ENCODE measurements at regions not wholly inside any gene's neighbourhood (a gene's known extent, or its start where the extent isn't known, plus 50 kb on each side); places are given as distances from the start of the nearest gene placed in this dataset.

DNA sequence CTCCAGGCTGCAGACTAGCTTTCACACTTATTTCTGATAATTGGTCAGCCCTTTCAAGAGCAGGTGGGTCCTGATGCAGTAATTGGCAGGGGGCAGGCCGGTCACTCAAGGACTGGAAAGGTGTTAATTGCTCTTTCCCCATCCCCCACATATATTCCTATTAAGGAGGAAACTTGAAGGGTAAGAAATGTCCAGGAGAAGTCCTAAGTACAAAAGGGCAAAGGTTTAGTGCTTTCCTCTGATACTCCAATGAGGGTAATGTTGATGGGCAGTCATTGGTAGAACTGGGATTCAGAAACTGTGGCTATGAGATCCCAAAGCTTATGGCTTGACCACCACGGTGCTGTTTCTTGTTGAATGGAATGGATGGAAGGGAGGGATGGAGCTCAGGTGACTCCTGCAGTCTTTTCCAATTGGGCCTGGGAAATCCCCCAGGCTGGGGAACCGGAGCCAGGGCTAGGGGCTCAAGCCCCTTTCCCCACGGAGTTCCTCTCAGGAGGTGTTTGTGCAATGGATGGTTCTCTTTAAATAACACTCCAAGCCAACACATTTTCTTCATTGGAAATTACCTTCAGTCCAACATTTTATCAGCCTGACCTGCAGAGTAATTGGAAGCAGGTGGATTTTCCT lies 103.2 kb upstream of the ALDH1B1 start:
- DNase-seq (ENCODE audit: low spot score), result no peak
- intact Hi-C loops (cut with DNase I), result no loop called here

DNA sequence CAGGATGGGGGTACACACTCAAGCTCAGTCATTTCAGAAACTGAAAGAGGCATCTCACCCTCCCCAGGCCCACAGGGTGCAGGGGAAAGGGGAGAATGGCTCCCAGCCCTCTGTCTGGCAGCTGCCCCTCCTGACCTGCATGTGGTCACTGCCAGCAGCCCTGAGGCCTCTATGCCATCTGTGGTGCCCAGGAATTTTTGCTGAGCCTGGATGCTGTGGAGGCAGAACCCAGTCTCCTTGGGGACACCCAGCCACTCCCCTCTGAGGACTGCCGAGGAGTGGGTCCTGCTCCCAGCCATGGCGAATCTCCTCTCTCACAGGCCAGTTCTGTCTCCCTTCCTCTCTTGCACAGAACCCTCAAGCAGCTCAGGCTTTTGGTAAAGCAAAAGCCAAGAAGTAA lies 104.0 kb upstream of the ALDH1B1 start:
- intact Hi-C loops (cut with DNase I), result no loop called here
- DNase-seq (ENCODE audit: low spot score), result no peak

DNA sequence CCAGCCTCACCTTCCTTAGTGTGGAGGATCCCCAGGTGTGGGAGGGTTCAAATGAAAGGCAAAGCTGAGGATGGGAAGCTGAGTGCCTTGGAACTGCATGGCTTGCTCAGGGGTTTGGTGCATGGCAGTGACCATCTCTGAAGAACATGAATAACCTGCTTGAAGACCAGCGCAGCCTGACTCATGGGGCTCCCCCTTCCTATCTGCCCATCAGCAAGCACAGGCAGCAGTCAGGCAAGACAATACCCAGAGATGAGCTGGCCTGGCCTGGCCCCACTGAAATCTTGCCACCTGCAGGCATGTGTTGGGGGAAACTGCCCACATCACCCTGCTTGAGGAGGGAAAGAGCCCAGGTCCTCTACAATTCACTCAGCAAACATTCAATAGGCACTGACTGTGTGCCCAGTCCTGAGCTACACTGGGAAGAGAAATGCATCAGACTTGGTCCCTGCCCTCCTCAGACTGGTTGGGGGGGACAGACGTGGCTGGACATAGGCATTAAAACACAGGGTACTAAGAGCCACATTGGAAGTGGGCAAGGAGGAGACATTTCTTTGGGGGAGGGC lies 105.0 kb upstream of the ALDH1B1 start:
- intact Hi-C loops (cut with DNase I), result no loop called here
- DNase-seq (ENCODE audit: low spot score), result no peak

DNA sequence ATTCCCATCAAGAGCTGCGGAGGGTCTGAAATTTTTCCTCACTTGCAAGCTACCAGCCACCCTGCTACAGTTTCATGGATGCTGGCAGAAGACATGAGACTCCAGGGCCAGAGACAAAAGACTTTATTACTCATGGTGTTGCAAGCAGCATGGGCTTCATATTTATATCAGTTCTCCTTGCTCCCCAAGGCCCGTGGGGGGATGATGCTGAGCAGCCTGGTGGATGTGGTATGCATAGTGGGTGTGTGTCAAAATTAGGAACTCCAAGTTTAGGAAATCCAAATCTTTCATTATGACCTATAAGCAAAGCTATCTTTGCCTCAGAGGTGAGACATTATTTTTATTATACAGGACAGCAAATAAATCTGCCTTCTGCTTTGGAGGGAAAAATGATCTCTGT lies 105.7 kb upstream of the ALDH1B1 start:
- DNase-seq (ENCODE audit: low spot score), result no peak
- intact Hi-C loops (cut with DNase I), result no loop called here

DNA sequence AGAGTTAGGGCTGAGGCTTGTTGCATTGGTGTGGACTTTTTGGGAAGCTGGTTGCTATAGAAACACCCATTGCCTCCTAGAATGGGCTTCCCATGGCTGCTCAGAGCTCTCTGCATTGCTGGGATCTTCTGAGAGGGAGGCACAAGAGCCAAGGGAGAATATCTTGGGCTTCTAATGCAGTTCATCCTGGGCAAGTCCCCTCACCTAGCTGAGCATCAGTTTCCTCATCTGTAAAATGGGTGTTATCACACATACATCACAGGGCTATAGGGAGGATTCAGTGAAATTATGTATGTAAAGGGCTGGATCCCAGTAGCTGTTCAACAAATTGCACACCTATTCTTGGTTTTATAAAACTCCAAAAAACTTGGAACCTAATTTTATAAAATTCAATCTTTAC lies 106.1 kb upstream of the ALDH1B1 start:
- DNase-seq (ENCODE audit: low spot score), result no peak
- intact Hi-C loops (cut with DNase I), result no loop called here

DNA sequence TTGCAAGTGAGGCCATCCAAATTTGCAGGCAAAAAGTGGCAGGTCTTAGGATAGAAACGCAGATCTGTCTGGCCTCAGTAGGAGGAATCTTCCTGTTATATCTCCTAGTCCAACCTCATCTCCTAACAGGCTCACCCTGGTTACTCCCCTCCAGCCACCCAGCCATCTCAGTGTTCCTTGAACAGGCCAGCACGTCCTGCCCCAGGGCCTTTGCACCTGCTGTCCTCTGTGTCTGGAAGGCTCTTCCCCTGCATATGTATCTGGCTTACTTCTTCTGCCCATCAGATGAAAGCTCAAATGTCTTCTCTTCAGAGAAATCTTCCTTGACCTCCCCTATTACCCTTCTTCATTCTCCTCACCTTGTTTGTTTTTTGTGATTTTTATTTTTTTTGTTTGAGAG lies 107.3 kb upstream of the ALDH1B1 start:
- no peak for DNase-seq (ENCODE audit: low spot score)
- intact Hi-C loops (cut with DNase I), result no loop called here

DNA sequence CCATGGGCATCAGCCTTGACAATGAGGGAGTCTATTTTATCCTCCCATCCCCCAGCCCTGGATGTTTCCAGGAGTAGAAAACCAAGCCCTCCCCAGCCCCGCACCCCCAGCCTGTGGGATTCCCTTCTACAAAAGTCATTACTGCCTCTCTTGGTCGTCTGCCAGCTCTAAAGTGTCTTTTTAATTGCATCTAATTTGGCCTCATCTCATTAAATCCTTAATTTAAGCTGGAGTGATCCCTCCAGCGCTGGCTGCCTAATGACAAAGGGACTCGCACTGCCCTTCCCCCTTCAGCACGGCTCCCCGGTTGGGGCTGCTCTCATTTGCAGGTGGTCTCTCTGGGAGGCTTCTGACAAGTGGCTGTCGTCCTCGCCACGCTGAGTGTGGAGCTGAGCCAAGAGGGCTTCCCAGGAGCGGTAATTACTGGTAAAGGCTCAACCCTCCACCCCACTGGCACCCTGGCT lies 107.9 kb upstream of the ALDH1B1 start:
- intact Hi-C loops (cut with DNase I), result no loop called here
- no peak for DNase-seq (ENCODE audit: low spot score)

DNA sequence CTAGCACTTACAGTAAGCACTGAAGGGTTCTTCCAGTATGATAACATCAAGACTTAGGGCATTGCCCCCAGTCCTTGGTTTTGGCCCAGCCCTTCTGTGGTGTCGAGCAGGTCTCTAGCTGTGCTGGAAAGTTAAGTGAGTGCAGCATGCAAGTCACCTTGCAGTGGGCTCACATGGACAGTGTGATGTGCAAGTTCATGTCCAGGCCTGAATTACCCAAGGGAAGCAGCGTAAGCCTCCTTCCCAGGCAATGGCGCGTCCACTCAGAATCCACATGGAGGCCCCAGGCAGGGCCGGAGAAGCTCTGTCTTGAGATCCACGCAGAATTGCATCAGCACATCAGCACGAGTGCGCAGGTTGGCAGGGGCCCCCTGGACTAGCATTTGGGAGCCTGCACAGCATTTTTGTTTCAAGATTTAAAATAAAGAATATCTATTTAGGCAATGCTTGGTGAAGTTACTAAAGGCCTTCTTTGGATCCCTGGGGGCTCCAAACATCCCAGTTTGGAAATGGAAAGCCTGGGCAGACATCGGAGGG lies 108.4 kb upstream of the ALDH1B1 start:
- intact Hi-C loops (cut with DNase I), result no loop called here

DNA sequence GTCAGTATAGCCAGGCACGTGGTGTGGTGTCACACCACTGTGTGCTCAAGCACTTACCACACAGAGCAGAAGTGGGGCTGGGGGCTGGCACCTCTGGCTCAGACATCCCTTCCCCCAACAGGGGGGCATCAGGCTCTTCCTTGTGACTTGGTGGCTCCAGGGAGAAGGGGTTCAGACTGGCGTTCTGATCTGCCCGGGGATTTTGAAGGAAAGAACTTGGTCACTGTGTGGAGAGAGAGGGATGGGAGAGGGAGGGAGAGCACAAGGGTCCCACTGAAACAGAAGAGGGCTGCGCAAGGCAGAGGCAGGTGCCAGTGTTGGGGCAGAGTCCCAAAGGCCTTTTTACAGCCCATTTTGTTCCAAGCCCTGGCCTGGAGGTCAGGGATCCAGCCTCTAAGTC lies 109.7 kb upstream of the ALDH1B1 start:
- intact Hi-C loops (cut with DNase I), result no loop called here
- DNase-seq (ENCODE audit: low spot score), result no peak

More for the DNA sequence above, 108.4 kb upstream of the ALDH1B1 start:
- DNase-seq (ENCODE audit: low spot score), result no peak

DNA sequence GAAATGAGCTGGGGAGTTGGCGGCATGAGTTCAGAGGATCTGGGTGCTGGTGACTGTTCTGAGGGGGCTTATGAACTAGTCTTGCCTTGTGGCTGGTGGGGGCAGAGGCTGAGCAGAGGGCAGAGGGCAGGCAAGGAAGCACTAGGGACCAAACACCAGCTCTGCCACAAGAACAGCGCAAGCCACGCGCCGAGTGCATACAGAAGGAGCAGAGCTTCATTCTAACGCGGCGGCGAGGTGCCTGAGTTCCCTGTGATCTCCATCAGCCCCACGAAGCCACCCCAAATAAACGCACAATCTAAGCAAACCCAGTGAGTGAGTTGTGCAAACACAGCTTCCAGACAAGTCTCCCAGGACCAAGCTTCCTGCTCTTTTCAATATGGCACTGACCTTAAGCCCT lies 110.6 kb upstream of the ALDH1B1 start:
- intact Hi-C loops (cut with DNase I), result no loop called here
- DNase-seq (ENCODE audit: low spot score), result no peak

DNA sequence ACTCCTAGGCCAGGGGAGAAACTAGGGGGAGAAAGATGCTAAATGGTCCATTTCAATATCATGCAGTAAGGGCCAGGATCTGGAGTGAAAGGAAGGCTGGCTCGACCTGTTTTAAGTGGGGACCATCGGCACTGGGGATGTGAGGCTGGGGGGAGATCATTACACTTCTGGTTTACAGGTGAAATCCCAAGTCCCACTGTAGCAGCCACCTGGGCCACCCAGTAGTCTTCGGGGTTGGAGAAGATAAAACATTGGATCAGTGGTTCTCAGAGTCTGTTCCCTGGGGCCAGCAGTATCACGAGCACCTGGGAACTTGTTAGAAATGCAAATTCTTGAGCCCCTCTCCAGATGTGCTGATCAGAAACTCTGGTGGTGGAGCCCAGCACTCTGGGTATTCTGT lies 111.3 kb upstream of the ALDH1B1 start:
- no peak for DNase-seq (ENCODE audit: low spot score)
- intact Hi-C loops (cut with DNase I), result no loop called here

DNA sequence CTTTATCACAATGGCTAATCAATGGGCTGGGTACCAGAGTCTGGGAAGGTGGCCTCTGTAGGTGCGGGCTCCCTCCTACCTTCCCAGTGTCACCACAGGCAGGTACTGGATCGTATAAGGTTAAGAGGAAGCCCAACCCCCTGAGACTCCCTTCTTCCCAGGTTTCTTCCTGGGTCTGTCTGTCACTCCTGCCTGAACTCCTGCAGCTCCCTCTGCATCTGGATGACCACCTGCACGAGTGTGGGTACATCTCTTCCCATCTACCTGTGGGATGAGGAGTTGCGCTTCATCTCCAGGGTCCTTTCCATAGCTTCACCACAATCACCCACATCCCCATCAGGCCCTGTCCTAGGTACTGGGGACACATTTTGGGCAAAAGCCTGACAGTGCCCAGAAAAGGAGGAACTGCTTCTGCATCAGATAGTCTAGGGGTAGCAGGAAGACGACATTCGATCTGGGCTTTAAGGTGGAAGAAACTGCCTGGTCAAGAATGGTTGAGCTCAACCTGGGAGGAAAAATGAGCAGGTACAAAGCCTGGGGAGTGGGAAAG lies 112.2 kb upstream of the ALDH1B1 start:
- no peak for DNase-seq (ENCODE audit: low spot score)
- intact Hi-C loops (cut with DNase I), result no loop called here

DNA sequence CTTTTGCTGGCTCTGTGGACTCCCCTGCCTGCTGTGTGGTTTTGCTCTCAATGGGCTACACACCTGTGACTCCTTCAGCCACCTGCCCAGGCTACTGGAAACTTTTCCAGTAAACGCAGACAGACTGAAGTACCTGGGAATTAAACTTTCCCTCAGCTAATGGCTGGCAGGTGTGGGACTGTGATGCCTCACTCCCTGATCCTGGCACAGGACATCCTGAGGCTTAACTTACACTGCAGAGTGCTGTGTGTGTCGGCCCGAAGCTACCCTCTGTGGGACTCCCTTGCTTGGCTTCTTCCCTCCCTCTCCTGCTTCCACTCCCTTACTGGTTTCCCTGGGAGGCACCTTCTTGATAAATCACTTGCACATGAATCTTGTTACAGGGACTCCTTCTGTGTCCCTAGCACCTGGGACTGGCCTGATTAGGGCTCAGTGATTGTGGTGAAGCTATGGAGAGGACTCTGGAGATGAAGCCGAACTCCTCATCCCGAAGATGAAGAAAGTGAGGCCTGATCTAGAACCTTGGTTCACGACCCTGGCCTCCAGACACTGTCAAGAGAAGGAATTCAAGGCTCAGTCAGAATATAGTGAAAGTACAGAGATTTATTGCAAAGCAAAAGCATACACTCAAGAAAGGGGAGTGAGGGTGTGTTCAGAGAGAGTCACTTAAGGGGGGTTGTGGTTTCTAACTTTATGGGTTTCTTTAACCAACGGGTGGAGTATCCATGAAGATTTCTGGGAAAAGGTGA lies 113.4 kb upstream of the ALDH1B1 start:
- no peak for DNase-seq (ENCODE audit: low spot score)
- intact Hi-C loops (cut with DNase I), result no loop called here

DNA sequence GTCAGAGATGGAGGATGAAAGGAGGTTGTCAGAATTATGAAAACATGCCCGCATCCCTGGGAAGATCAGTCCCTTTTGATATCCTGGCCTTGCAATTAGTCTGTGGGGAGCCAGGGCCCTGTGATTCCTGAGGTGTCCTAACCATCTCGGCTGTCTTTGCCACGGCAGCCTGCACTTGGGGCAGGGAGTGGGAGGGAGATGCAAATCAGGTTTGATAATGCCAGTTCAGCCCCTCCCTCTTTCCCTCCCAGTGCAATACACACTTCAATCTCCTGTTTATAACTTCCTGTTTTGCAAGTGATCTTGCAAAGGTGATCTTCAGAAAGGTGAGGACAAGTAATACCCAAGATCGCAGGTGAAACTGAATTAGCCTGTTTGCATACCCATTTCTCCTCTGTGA lies 114.0 kb upstream of the ALDH1B1 start:
- no peak for DNase-seq (ENCODE audit: low spot score)
- intact Hi-C loops (cut with DNase I), result no loop called here

DNA sequence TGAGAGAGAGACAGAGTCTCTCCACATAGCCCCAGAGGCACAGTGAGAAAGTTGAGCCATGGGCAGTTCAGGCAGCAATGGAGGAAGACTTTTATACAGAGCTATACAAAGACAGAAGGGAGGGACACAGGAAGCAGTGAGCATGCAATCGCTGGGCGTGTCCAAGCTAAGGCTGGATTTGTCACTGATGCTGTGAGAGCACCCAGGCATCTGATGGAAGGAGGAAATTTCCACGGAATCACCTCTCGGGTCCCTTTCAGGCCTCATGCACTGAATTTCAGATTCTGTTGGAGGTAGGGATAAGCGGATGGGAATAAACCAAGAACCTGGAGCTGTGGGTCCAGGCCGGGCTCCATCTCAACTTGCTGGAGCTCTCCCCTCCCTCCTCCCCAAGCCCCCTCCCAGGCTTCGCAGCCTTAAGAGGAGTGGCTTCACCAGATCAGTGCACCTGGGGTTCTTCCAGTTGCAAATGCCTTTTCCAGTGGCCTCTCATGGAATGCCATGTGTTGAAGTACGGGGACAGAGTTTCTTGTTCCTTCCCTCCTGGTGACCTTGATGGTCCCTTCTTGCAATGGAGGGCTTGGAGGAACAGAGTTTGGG lies 114.8 kb upstream of the ALDH1B1 start:
- intact Hi-C loops (cut with DNase I), result no loop called here
- DNase-seq (ENCODE audit: low spot score), result no peak

DNA sequence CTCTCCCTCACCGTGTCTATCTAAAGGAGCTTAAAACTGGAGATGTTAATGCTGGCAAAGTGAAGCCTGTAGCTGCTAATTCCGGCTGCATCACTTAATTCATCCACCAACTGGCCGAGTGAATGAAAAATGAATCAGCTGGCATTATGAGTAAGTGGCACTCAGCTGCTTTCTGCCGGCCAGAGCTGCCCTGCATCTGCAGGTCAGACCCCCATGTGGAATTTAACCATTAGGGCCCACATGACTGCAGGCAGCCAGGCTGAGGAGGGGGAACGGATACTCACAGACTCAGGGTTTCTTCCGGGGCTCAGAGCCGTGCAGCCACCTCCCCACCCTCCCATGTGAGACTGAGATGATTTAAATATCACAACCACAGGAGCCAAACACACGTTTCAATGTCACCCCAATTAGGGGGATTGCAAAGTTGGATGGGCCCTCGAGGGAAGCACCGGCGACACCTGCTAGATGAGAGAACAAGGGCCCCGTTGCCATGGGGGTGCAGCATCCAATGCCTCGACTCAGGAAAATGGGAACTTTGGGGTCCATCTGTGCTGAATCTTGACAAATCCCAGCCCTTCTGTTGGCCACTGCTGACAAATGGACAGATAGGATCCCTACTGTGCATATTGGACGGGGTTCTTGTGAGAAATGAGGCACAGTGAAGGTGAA lies 115.6 kb upstream of the ALDH1B1 start:
- DNase-seq (ENCODE audit: low spot score), result no peak

DNA sequence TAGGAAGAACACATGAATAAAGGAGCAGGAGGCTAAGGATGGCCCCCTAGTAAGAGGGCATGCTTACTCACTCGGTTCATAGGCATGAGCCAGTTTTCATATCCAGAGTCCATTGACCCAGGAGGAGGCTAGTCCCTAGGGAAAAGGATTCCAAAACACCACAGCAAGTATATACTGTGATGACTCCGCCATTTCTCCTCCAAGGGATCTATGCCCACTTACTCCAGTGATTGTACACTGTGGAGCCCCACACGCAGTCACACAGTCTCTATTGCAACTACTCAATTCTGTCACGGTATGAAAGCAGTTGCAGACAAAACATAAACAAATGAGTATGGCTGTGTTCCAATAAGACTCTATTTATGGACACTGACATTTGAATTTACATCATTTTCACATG lies 117.7 kb upstream of the ALDH1B1 start:
- intact Hi-C loops (cut with DNase I), result no loop called here
- no peak for DNase-seq (ENCODE audit: low spot score)

More for the DNA sequence above, 115.6 kb upstream of the ALDH1B1 start:
- intact Hi-C loops (cut with DNase I), result no loop called here

DNA sequence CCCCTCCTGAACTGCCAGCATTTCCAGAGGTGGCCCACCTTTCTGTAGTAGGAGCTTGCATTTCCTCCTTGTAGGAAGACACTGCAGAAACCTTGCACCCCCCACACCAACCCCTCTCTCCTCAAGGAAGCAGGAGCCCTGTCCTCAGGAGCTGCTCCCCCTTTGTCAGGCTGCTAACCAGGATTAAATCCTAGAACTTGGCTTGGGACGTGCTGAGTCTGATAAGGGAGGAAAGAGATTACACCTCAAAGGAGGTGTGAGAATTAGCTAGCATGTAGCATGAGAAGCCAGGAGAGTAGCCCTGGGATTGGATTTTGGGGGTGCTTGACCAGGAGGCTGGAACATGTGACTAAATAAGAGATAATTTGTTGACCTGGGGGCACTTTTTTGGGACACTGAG lies 119.8 kb upstream of the ALDH1B1 start:
- no peak for DNase-seq (ENCODE audit: low spot score)
- intact Hi-C loops (cut with DNase I), result no loop called here

DNA sequence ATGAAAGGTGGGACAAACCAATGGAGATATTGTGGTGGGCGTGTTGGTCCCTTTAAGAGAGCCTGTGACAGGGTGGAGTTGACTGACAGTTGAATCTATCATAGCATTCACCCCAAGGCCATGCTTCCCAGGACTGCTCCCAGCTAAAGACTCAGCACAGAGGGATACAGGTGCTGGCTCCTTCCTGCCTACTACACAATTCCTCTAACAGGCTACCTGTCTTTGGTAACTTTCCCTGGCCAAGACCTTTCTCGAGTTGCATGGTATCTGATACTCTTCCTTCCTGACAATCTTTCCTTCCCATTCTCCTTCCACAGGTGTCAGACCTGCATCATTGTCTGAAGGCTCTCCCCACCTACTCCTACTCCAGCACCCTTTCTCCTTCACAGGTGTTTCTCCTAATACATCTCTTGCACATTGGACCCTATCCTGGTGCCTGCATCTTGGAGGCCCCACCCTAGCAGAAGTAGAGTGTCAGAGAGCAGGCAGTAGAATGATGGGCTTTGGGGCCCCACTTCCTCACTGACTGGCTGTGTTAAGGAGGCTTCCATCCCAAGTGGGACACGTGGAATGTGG lies 120.7 kb upstream of the ALDH1B1 start:
- DNase-seq (ENCODE audit: low spot score), result no peak
- intact Hi-C loops (cut with DNase I), result no loop called here
